ENCODE measurements at regions not wholly inside any gene's neighbourhood (a gene's known extent, or its start where the extent isn't known, plus 50 kb on each side); places are given as distances from the start of the nearest gene placed in this dataset.
"Not testable (repeated sequence)": the region's sequence is repeated elsewhere in the genome, so short reads cannot be mapped to it uniquely, and the experiment has no call there.

DNA sequence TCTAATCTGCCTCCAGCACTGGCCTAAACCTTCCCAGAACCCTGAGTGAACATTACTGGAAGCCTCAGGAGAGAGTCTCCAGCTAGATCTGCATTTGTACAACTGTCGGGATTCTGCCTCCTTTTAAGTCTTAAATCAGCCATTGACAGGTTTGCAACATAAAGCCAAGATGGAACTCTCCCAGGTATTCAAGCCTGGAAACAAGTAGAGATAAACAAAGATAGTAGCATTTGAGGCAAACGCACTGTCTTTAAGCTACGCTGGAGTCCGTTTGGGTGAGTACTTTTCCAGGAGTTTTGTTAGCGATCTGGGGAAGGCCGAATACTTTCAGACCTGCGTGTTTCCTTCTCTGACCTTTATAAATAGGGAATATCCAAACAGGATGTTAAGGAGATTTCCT lies 317.2 kb upstream of the FZD8 start:
- in situ Hi-C loops (cut with MboI; ENCODE audit: low sequenced_read_pairs in 4 of 4): no loop called here
- no peak for DNase-seq
- no peak for ATAC-seq
- H3K9me3 ChIP-seq: no peaks in the 10 kb centered on the region
- intact Hi-C loops (cut with DNase I; ENCODE audit: low total_unique reads): no loop called here
- no peaks in the 10 kb centered on the region for H3K4me1 ChIP-seq
- H3K36me3 ChIP-seq: no peaks in the 10 kb centered on the region
- H3K27me3 ChIP-seq: no peaks in the 10 kb centered on the region
- no peak overlapping the region for H3K4me3 ChIP-seq
- TF ChIP-seq CTCF (IDR thresholded peaks at IDR 0.05 in 4 of 5, conservative IDR thresholded peaks at IDR 0.05 in 1 of 5) (no peak), POLR2A (IDR thresholded peaks at IDR 0.05) (no peak)
- H3K27ac ChIP-seq: no peak overlapping the region

DNA sequence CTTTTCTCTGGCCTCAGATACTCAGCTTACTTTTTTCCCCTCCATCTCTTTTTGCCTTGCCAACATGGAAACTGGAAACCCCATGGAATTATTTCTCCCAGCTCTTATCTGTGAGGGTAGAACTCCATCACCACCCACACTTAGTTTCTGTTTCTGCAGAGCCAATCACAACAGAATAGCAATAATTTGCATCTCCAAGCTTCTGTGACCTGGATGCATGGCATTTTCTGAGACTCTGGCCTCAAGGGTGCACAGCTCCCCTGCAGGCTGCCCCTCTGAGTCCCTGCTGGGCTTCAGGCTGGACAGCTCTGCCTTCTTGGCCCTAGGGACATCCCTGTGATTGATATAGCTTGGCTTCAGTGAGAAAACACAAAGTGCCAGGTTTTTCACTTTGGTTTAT lies 316.5 kb upstream of the FZD8 start:
- H3K4me3 ChIP-seq; intact Hi-C loops (cut with DNase I; ENCODE audit: low total_unique reads); ATAC-seq; H3K9me3 ChIP-seq; H3K4me1 ChIP-seq; in situ Hi-C loops (cut with MboI; ENCODE audit: low sequenced_read_pairs in 4 of 4); H3K36me3 ChIP-seq; DNase-seq; H3K27me3 ChIP-seq; H3K27ac ChIP-seq: not testable (repeated sequence)

GRCh38 chr10:35950701-35951100 lies 308.6 kb upstream of the FZD8 start:
- no peaks in the 10 kb centered on the region for H3K9me3 ChIP-seq
- no peaks in the 10 kb centered on the region for H3K4me1 ChIP-seq
- H3K27ac ChIP-seq: no peak overlapping the region
- H3K4me3 ChIP-seq: no peak overlapping the region
- DNase-seq (no peak), ATAC-seq (no peak)
- intact Hi-C loops (cut with DNase I; ENCODE audit: low total_unique reads): no loop called here
- no peaks in the 10 kb centered on the region for H3K36me3 ChIP-seq
- in situ Hi-C loops (cut with MboI; ENCODE audit: low sequenced_read_pairs in 4 of 4): no loop called here
- H3K27me3 ChIP-seq: no peaks in the 10 kb centered on the region
- TF ChIP-seq CTCF (IDR thresholded peaks at IDR 0.05 in 4 of 5, conservative IDR thresholded peaks at IDR 0.05 in 1 of 5): no peak
- TF ChIP-seq POLR2A (IDR thresholded peaks at IDR 0.05): no peak

DNA sequence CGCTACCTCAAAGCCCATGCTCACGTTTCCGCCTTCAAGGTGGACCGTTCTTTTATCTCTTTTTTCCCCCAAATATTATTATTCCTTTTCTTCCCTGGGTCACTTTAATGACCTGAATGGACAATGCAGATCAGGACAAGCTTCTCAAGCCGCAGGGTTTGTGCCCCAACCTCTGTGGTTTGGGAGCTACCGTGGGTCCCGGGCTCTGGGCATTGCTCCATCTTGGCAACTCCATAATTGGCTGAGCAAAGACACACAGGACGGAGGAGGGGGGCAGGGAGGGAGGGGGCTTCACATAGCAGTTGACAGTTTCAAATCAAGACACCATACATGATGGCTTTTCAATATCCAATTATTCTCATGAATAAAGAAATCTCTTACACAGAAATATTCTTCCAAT lies 308.1 kb upstream of the FZD8 start:
- H3K27me3 ChIP-seq: no peaks in the 10 kb centered on the region
- no peaks in the 10 kb centered on the region for H3K36me3 ChIP-seq
- intact Hi-C loops (cut with DNase I; ENCODE audit: low total_unique reads): no loop called here
- no peaks in the 10 kb centered on the region for H3K4me1 ChIP-seq
- TF ChIP-seq CTCF (IDR thresholded peaks at IDR 0.05 in 4 of 5, conservative IDR thresholded peaks at IDR 0.05 in 1 of 5) (no peak), POLR2A (IDR thresholded peaks at IDR 0.05) (no peak)
- in situ Hi-C loops (cut with MboI; ENCODE audit: low sequenced_read_pairs in 4 of 4): no loop called here
- no peaks in the 10 kb centered on the region for H3K9me3 ChIP-seq
- H3K27ac ChIP-seq: no peak overlapping the region
- ATAC-seq (no peak), DNase-seq (no peak)
- H3K4me3 ChIP-seq: no peak overlapping the region

DNA sequence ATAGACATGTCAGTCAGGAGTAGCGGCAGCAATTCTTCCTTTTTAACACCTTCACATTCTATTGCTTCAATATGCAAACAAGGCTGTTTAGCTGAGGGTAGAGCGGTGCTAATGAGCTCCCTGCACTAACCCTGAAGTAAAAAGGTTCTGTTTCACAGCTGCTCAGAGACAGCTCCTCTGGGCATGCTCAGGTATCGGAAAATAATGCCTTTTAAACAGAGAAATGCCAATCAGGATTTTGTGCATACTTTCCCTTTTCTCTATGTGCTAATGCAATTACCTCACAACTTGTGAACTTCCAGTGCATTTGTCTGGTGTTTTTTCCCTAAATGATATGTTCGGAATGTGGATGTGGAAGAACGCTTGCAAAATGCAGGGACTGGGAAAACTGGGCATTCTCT lies 307.7 kb upstream of the FZD8 start:
- TF ChIP-seq CTCF (IDR thresholded peaks at IDR 0.05 in 4 of 5, conservative IDR thresholded peaks at IDR 0.05 in 1 of 5): no peak
- TF ChIP-seq POLR2A (IDR thresholded peaks at IDR 0.05): no peak
- Histone ChIP-seq H3K27me3 (no peaks in the 10 kb centered on the region), H3K4me1 (no peaks in the 10 kb centered on the region), H3K27ac (no peak overlapping the region), H3K4me3 (no peak overlapping the region), H3K36me3 (no peaks in the 10 kb centered on the region), H3K9me3 (no peaks in the 10 kb centered on the region)
- no peak for DNase-seq
- no peak for ATAC-seq
- in situ Hi-C loops (cut with MboI; ENCODE audit: low sequenced_read_pairs in 4 of 4): no loop called here
- intact Hi-C loops (cut with DNase I; ENCODE audit: low total_unique reads): no loop called here

Data from gastrocnemius medialis (tissue), 4 donors.